Glutamatergic neuron (in vitro differentiated cells): ENCODE measurements at regions not wholly inside any gene's neighbourhood (a gene's known extent, or its start where the extent isn't known, plus 50 kb on each side); places are given as distances from the start of the nearest gene placed in this dataset.

Experiments used
- DNase-seq: peaks from one replicate; pipeline ENCODE4 v3.0.0; 2022
- H3K27ac Mint-ChIP-seq: one replicate; pipeline ENCODE4 v1.8.0; 2020; ENCODE audit warnings: mild to moderate bottlenecking, mixed read lengths, inconsistent platforms; ENCODE audit not compliant: unreplicated experiment
- H3K27me3 Mint-ChIP-seq: one replicate; pipeline ENCODE4 v1.8.0; 2020; ENCODE audit warnings: mild to moderate bottlenecking, moderate library complexity, mixed read lengths, inconsistent platforms; ENCODE audit not compliant: unreplicated experiment
- H3K36me3 Mint-ChIP-seq: one replicate; pipeline ENCODE4 v1.8.0; 2020; ENCODE audit warnings: mild to moderate bottlenecking, mixed read lengths, inconsistent platforms; ENCODE audit not compliant: unreplicated experiment
- H3K4me1 Mint-ChIP-seq: one replicate; pipeline ENCODE4 v1.8.0; 2020; ENCODE audit warnings: mild to moderate bottlenecking, low read depth, mixed read lengths, inconsistent platforms; ENCODE audit not compliant: unreplicated experiment
- H3K4me3 Mint-ChIP-seq: one replicate; pipeline ENCODE4 v1.8.0; 2020; ENCODE audit warnings: mild to moderate bottlenecking, mixed read lengths, inconsistent platforms; ENCODE audit not compliant: unreplicated experiment
- H3K9me3 Mint-ChIP-seq: one replicate; pipeline ENCODE4 v1.8.0; 2020; ENCODE audit warnings: mild to moderate bottlenecking, moderate library complexity, mixed read lengths, inconsistent platforms; ENCODE audit not compliant: unreplicated experiment
- CTCF ChIP-seq: fragments of 200-600 bp; sonication (generic); IDR thresholded peaks from one replicate; pipeline ENCODE4 v1.5.0; 2021; ENCODE audit not compliant: partially characterized antibody, unreplicated experiment

- Mint-ChIP-seq H3K27me3 (peaks cover 2% of the 10 kb centered on the region), H3K36me3 (no peaks in the 10 kb centered on the region)
- DNase-seq: no peak
These were observed 113.1 kb downstream of the POLR2M start for GRCh38 chr15:57819646-57820045.

GRCh38 chr15:57820119-57820518 is 113.6 kb downstream of the POLR2M start:
- no peak for TF ChIP-seq CTCF
- H3K36me3 Mint-ChIP-seq: no peaks in the 10 kb centered on the region
- peaks cover 2% of the 10 kb centered on the region for H3K27me3 Mint-ChIP-seq
- H3K4me1 Mint-ChIP-seq: no peaks in the 10 kb centered on the region
- H3K9me3 Mint-ChIP-seq: no peaks in the 10 kb centered on the region
- no peak overlapping the region for H3K4me3 Mint-ChIP-seq
- no peak overlapping the region for H3K27ac Mint-ChIP-seq
- DNase-seq: no peak

More at GRCh38 chr15:57819646-57820045, 113.1 kb downstream of the POLR2M start:
- Mint-ChIP-seq H3K27ac (no peak overlapping the region), H3K9me3 (no peaks in the 10 kb centered on the region), H3K4me1 (no peaks in the 10 kb centered on the region), H3K4me3 (no peak overlapping the region)
- TF ChIP-seq CTCF: no peak

GRCh38 chr15:57821826-57822225 is 115.3 kb downstream of the POLR2M start:
- no peak overlapping the region for H3K4me3 Mint-ChIP-seq
- DNase-seq: no peak
- no peaks in the 10 kb centered on the region for H3K9me3 Mint-ChIP-seq
- peaks cover 2% of the 10 kb centered on the region for H3K27me3 Mint-ChIP-seq
- H3K4me1 Mint-ChIP-seq: no peaks in the 10 kb centered on the region
- no peak overlapping the region for H3K27ac Mint-ChIP-seq
- H3K36me3 Mint-ChIP-seq: no peaks in the 10 kb centered on the region
- no peak for TF ChIP-seq CTCF

- DNase-seq: no peak
- no peaks in the 10 kb centered on the region for H3K4me1 Mint-ChIP-seq
- no peaks in the 10 kb centered on the region for H3K9me3 Mint-ChIP-seq
- H3K36me3 Mint-ChIP-seq: no peaks in the 10 kb centered on the region
- no peak overlapping the region for H3K4me3 Mint-ChIP-seq
- TF ChIP-seq CTCF: no peak
- H3K27me3 Mint-ChIP-seq: peaks cover 2% of the 10 kb centered on the region
- H3K27ac Mint-ChIP-seq: no peak overlapping the region
These were observed 116.9 kb downstream of the POLR2M start for GRCh38 chr15:57823325-57823882.

GRCh38 chr15:57824186-57824585 is 117.7 kb downstream of the POLR2M start:
- no peak for TF ChIP-seq CTCF
- Mint-ChIP-seq H3K4me3 (no peak overlapping the region), H3K4me1 (no peaks in the 10 kb centered on the region), H3K9me3 (no peaks in the 10 kb centered on the region), H3K36me3 (no peaks in the 10 kb centered on the region), H3K27ac (no peak overlapping the region), H3K27me3 (peaks cover 2% of the 10 kb centered on the region)
- no peak for DNase-seq
